Caco-2 (cell line): ENCODE measurements at regions not wholly inside any gene's neighbourhood (a gene's known extent, or its start where the extent isn't known, plus 50 kb on each side); places are given as distances from the start of the nearest gene placed in this dataset.

ENCODE experiments used
- BruUV-seq: library from RNA; stranded (reverse); fragments of 400-500 nt; replicated peaks from 2 replicates; lab custom pipeline; 2021; lab: Mats Ljungman, UMichigan
- CTCF ChIA-PET: fragments of 300-600 bp; sonication (Branson Sonifier 250); formaldehyde crosslinking; loops from one replicate; lab custom pipeline; 2022; ENCODE audit warnings: antibody characterized with exemption; lab: Charles Lee
- POLR2A ChIA-PET: fragments of 300-600 bp; sonication (Branson Sonifier 250); formaldehyde crosslinking; loops from one replicate; lab custom pipeline; 2022; ENCODE audit warnings: antibody characterized with exemption; lab: Charles Lee
- DNase-seq, 2 experiments: peaks; one replicate each; pipeline versions ENCODE4 v3.0.0 to v3.0.0-alpha.2; 2020 to 2022
- H3K27me3 ChIP-seq: replicated peaks from 2 replicates; pipeline ENCODE4 v1.6.0; 2011; ENCODE audit warnings: low read length; ENCODE audit not compliant: control insufficient read depth, insufficient read depth
- H3K36me3 ChIP-seq: 2 replicates; pipeline ENCODE4 v1.5.1; 2011; ENCODE audit warnings: low read length; ENCODE audit not compliant: control insufficient read depth, insufficient read depth
- H3K4me1 ChIP-seq: fragments of 250-450 bp; sonication (Bioruptor Pico); 2 replicates; pipeline ENCODE4 v1.5.1; 2020; ENCODE audit warnings: mild to moderate bottlenecking
- H3K4me3 ChIP-seq: 2 replicates; pipeline ENCODE4 v1.5.1; 2011; ENCODE audit warnings: low read depth, mild to moderate bottlenecking, control low read depth, low read length
- H3K9me3 ChIP-seq: fragments of 250-450 bp; sonication (Bioruptor Pico); 2 replicates; pipeline ENCODE4 v1.5.1; 2020; ENCODE audit warnings: mild to moderate bottlenecking, moderate library complexity
- H3K27ac Mint-ChIP-seq: one replicate; pipeline ENCODE4 v1.8.0; 2022; ENCODE audit warnings: mixed read lengths; ENCODE audit not compliant: unreplicated experiment
- H3K27me3 Mint-ChIP-seq: one replicate; pipeline ENCODE4 v1.8.0; 2022; ENCODE audit warnings: mixed read lengths; ENCODE audit not compliant: insufficient read depth, unreplicated experiment
- H3K36me3 Mint-ChIP-seq: one replicate; pipeline ENCODE4 v1.8.0; 2022; ENCODE audit warnings: mild to moderate bottlenecking, mixed read lengths; ENCODE audit not compliant: insufficient read depth, unreplicated experiment
- H3K4me1 Mint-ChIP-seq: one replicate; pipeline ENCODE4 v1.8.0; 2022; ENCODE audit warnings: low read depth, mixed read lengths; ENCODE audit not compliant: unreplicated experiment
- H3K4me3 Mint-ChIP-seq: one replicate; pipeline ENCODE4 v1.8.0; 2022; ENCODE audit warnings: mild to moderate bottlenecking, moderate library complexity, mixed read lengths; ENCODE audit not compliant: unreplicated experiment
- H3K9me3 Mint-ChIP-seq: one replicate; pipeline ENCODE4 v1.8.0; 2022; ENCODE audit warnings: mixed read lengths; ENCODE audit not compliant: unreplicated experiment
- CTCF ChIP-seq, 2 experiments: fragments of 200-600 bp in 1 of 2; IDR thresholded peaks; 1 replicate in 1 of 2; 2 replicates in 1 of 2; pipeline versions ENCODE4 v1.5.1 to v1.8.0; 2011 to 2022; ENCODE audit warnings: antibody characterized with exemption in 1 of 2, control low read depth in 1 of 2, inconsistent platforms in 1 of 2, low read depth in 1 of 2, low read length in 1 of 2, mild to moderate bottlenecking in 1 of 2, moderate library complexity in 1 of 2; ENCODE audit not compliant: insufficient read depth in 1 of 2, severe bottlenecking in 1 of 2, unreplicated experiment in 1 of 2
- intact Hi-C: fragments of 100-400 bp; cut with micrococcal nuclease; formaldehyde crosslinking; loops from one replicate; pipeline ENCODE4 v1.10.0; 2022; ENCODE audit not compliant: unreplicated experiment

- no TSS peak for BruUV-seq
- H3K4me1 ChIP-seq = no peaks in the 10 kb centered on the region
- H3K27me3 Mint-ChIP-seq = peaks cover 10% of the 10 kb centered on the region
- H3K4me1 Mint-ChIP-seq = no peaks in the 10 kb centered on the region
- H3K4me3 Mint-ChIP-seq = no peak overlapping the region
- H3K9me3 Mint-ChIP-seq = no peaks in the 10 kb centered on the region
- ChIA-PET POLR2A (no interaction called here), CTCF (no interaction called here)
- no peaks in the 10 kb centered on the region for H3K27me3 ChIP-seq
- no peak overlapping the region for H3K4me3 ChIP-seq
- no peak for DNase-seq
- no peaks in the 10 kb centered on the region for H3K36me3 ChIP-seq
- TF ChIP-seq CTCF (IDR thresholded peaks at IDR 0.05; ENCODE audit: insufficient read depth in 1 of 2, low read depth in 1 of 2, low read length in 1 of 2, severe bottlenecking in 1 of 2, unreplicated experiment in 1 of 2) = no peak
- H3K36me3 Mint-ChIP-seq = no peaks in the 10 kb centered on the region
- intact Hi-C loops = no loop called here
- no peaks in the 10 kb centered on the region for H3K9me3 ChIP-seq
- no peak overlapping the region for H3K27ac Mint-ChIP-seq
These were observed 562.1 kb upstream of the FANCL start for GRCh38 chr2:58803192-58803591.

GRCh38 chr2:58800881-58801280 lies 559.8 kb upstream of the FANCL start:
- intact Hi-C loops = no loop called here
- Histone ChIP-seq H3K27me3 (no peaks in the 10 kb centered on the region), H3K36me3 (no peaks in the 10 kb centered on the region), H3K4me3 (no peak overlapping the region), H3K9me3 (no peaks in the 10 kb centered on the region), H3K4me1 (no peaks in the 10 kb centered on the region)
- CTCF ChIA-PET = no interaction called here
- Mint-ChIP-seq H3K9me3 (no peaks in the 10 kb centered on the region), H3K27me3 (peaks cover 10% of the 10 kb centered on the region), H3K4me1 (no peaks in the 10 kb centered on the region), H3K27ac (no peak overlapping the region), H3K36me3 (no peaks in the 10 kb centered on the region), H3K4me3 (no peak overlapping the region)
- POLR2A ChIA-PET = no interaction called here
- DNase-seq = no peak
- BruUV-seq = no TSS peak
- no peak for TF ChIP-seq CTCF (IDR thresholded peaks at IDR 0.05; ENCODE audit: insufficient read depth in 1 of 2, low read depth in 1 of 2, low read length in 1 of 2, severe bottlenecking in 1 of 2, unreplicated experiment in 1 of 2)

GRCh38 chr2:58798676-58799208 lies 557.6 kb upstream of the FANCL start:
- Histone ChIP-seq H3K9me3 (no peaks in the 10 kb centered on the region), H3K4me1 (no peaks in the 10 kb centered on the region), H3K4me3 (no peak overlapping the region), H3K36me3 (no peaks in the 10 kb centered on the region), H3K27me3 (no peaks in the 10 kb centered on the region)
- H3K27ac Mint-ChIP-seq = no peak overlapping the region
- no peaks in the 10 kb centered on the region for H3K4me1 Mint-ChIP-seq
- no peaks in the 10 kb centered on the region for H3K36me3 Mint-ChIP-seq
- H3K9me3 Mint-ChIP-seq = no peaks in the 10 kb centered on the region
- CTCF ChIA-PET = no interaction called here
- intact Hi-C loops = no loop called here
- TF ChIP-seq CTCF (IDR thresholded peaks at IDR 0.05; ENCODE audit: insufficient read depth in 1 of 2, low read depth in 1 of 2, low read length in 1 of 2, severe bottlenecking in 1 of 2, unreplicated experiment in 1 of 2) = no peak
- no peak for DNase-seq
- H3K4me3 Mint-ChIP-seq = no peak overlapping the region
- POLR2A ChIA-PET = no interaction called here
- no TSS peak for BruUV-seq
- peaks cover 7% of the 10 kb centered on the region for H3K27me3 Mint-ChIP-seq
